22Rv1 (cell line): ENCODE measurements at regions not wholly inside any gene's neighbourhood (a gene's known extent, or its start where the extent isn't known, plus 50 kb on each side); places are given as distances from the start of the nearest gene placed in this dataset.

ENCODE experiments used
- ZFX ChIP-seq: fragments of 450-650 bp; IDR thresholded peaks from 2 replicates; pipeline ENCODE4 v1.6.1; 2017; ENCODE audit warnings: antibody characterized with exemption, borderline replicate concordance
- TF ChIP-seq, protein P1 (sequence below): fragments of 450-650 bp; IDR thresholded peaks from 2 replicates; pipeline ENCODE4 v1.5.1; 2017; ENCODE audit warnings: mild to moderate bottlenecking

DNA sequence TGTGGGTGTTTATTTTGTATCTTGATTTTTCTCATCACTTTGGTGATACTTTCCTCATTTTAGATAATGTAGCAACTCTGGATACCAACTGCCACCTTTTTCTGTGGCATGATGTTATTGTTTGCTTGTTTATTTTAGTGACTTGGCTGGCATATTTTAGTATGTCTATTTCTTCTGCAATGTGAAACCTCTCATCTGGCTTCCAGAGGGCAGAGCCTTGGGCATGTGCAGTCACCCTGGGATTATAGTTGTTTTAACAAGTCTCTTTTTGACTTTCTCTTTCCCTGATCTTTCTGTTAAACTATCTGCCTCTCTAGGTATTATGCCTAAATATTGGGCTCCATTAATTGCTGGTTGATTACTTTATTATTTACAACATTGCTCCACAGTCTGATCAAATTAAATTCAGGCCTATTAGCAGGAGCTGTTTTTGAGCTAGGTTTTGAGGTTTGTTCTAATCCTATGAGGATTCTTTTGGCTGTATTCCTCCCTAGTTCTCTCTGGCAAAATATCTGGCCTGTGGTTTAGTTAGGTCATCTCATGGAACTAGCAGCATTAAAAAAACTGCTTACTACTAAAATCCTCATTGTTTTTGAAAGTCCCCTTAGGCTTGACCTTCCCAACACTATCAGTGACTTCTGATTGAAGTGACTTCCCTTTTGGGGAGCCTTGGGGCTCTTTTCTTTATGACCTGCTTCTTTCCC lies 86.4 kb upstream of the FAM78B start:
- TF ChIP-seq, protein P1, sequence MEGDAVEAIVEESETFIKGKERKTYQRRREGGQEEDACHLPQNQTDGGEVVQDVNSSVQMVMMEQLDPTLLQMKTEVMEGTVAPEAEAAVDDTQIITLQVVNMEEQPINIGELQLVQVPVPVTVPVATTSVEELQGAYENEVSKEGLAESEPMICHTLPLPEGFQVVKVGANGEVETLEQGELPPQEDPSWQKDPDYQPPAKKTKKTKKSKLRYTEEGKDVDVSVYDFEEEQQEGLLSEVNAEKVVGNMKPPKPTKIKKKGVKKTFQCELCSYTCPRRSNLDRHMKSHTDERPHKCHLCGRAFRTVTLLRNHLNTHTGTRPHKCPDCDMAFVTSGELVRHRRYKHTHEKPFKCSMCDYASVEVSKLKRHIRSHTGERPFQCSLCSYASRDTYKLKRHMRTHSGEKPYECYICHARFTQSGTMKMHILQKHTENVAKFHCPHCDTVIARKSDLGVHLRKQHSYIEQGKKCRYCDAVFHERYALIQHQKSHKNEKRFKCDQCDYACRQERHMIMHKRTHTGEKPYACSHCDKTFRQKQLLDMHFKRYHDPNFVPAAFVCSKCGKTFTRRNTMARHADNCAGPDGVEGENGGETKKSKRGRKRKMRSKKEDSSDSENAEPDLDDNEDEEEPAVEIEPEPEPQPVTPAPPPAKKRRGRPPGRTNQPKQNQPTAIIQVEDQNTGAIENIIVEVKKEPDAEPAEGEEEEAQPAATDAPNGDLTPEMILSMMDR, result no peak
- no peak for TF ChIP-seq ZFX
